H9 (cell line): ENCODE measurements at regions not wholly inside any gene's neighbourhood (a gene's known extent, or its start where the extent isn't known, plus 50 kb on each side); places are given as distances from the start of the nearest gene placed in this dataset.

Experiments used
- DNase-seq: peaks from one replicate; pipeline ENCODE4 v3.0.0-alpha.2; 2017
- H2AFZ ChIP-seq: one replicate; pipeline ENCODE4 v1.6.1; 2013; ENCODE audit warnings: mild to moderate bottlenecking, low read length, control low read depth, moderate library complexity
- H2AK5ac ChIP-seq: 2 replicates; pipeline ENCODE4 v1.6.1; 2013; ENCODE audit warnings: low read length, control low read depth, mixed read lengths; ENCODE audit not compliant: insufficient read length
- H2BK120ac ChIP-seq: one replicate; pipeline ENCODE4 v1.6.1; 2013; ENCODE audit warnings: low read depth, mild to moderate bottlenecking, low read length, control low read depth, inconsistent platforms; ENCODE audit not compliant: poor library complexity, severe bottlenecking
- H2BK12ac ChIP-seq: 2 replicates; pipeline ENCODE4 v1.6.1; 2013; ENCODE audit warnings: low read length, control low read depth, mixed read lengths, low read depth; ENCODE audit not compliant: insufficient read length
- H2BK15ac ChIP-seq: 2 replicates; pipeline ENCODE4 v1.6.1; 2013; ENCODE audit warnings: low read depth, low read length, control low read depth
- H2BK20ac ChIP-seq: one replicate; pipeline ENCODE4 v1.6.1; 2013; ENCODE audit warnings: low read depth, mild to moderate bottlenecking, low read length, control low read depth, inconsistent platforms; ENCODE audit not compliant: poor library complexity, severe bottlenecking
- H2BK5ac ChIP-seq: 2 replicates; pipeline ENCODE4 v1.6.1; 2013; ENCODE audit warnings: low read length, control low read depth, mixed read lengths; ENCODE audit not compliant: insufficient read length
- H3K14ac ChIP-seq: 2 replicates; pipeline ENCODE4 v1.6.1; 2013; ENCODE audit warnings: low read length, control low read depth; ENCODE audit not compliant: insufficient read depth
- H3K18ac ChIP-seq: 2 replicates; pipeline ENCODE4 v1.6.1; 2013; ENCODE audit warnings: low read depth, mild to moderate bottlenecking, mixed read lengths, low read length, control low read depth; ENCODE audit not compliant: insufficient read length
- H3K23ac ChIP-seq: 2 replicates; pipeline ENCODE4 v1.6.1; 2013; ENCODE audit warnings: low read length, control low read depth, mixed read lengths, low read depth; ENCODE audit not compliant: insufficient read length
- H3K23me2 ChIP-seq: 2 replicates; pipeline ENCODE4 v1.6.1; 2013; ENCODE audit warnings: low read depth, mild to moderate bottlenecking, mixed read lengths, low read length, control low read depth; ENCODE audit not compliant: insufficient read length, poor library complexity, severe bottlenecking
- H3K27ac ChIP-seq: 2 replicates; pipeline ENCODE4 v1.5.1; 2013; ENCODE audit warnings: low read length, control low read depth, mixed read lengths, low read depth; ENCODE audit not compliant: insufficient read length
- H3K27me3 ChIP-seq: 2 replicates; pipeline ENCODE4 v1.6.1; 2013; ENCODE audit warnings: low read length, control low read depth, inconsistent platforms; ENCODE audit not compliant: insufficient read depth
- H3K4ac ChIP-seq: 2 replicates; pipeline ENCODE4 v1.6.1; 2013; ENCODE audit warnings: low read depth, mild to moderate bottlenecking, control low read depth, inconsistent platforms, low read length, moderate library complexity
- H3K4me1 ChIP-seq: 2 replicates; pipeline ENCODE4 v1.6.1; 2013; ENCODE audit warnings: low read length, control low read depth, inconsistent platforms; ENCODE audit not compliant: insufficient read depth
- H3K4me2 ChIP-seq: 2 replicates; pipeline ENCODE4 v1.6.1; 2013; ENCODE audit warnings: low read length, control low read depth, mixed read lengths; ENCODE audit not compliant: insufficient read length, insufficient read depth
- H3K56ac ChIP-seq: 2 replicates; pipeline ENCODE4 v1.6.1; 2013; ENCODE audit warnings: low read depth, mild to moderate bottlenecking, mixed read lengths, low read length, control low read depth; ENCODE audit not compliant: insufficient read length
- H3K79me1 ChIP-seq: 2 replicates; pipeline ENCODE4 v1.6.1; 2013; ENCODE audit warnings: low read depth, mild to moderate bottlenecking, moderate library complexity, low read length, control low read depth, inconsistent platforms; ENCODE audit not compliant: insufficient read depth, poor library complexity, severe bottlenecking
- H3K79me2 ChIP-seq: 2 replicates; pipeline ENCODE4 v1.6.1; 2013; ENCODE audit warnings: low read length, control low read depth, inconsistent platforms; ENCODE audit not compliant: insufficient read depth
- H3K9ac ChIP-seq: 2 replicates; pipeline ENCODE4 v1.6.1; 2013; ENCODE audit warnings: low read length, control low read depth, mixed read lengths; ENCODE audit not compliant: insufficient read length; ENCODE audit errors: extremely low read depth
- H3K9me3 ChIP-seq: one replicate; pipeline ENCODE4 v1.6.1; 2013; ENCODE audit warnings: low read depth, low read length, inconsistent platforms; ENCODE audit not compliant: control insufficient read depth
- H3T11ph ChIP-seq: one replicate; pipeline ENCODE4 v1.6.1; 2013; ENCODE audit warnings: mild to moderate bottlenecking, low read length, control low read depth, inconsistent platforms
- H4K20me1 ChIP-seq: one replicate; pipeline ENCODE4 v1.6.1; 2013; ENCODE audit not compliant: control insufficient read depth, insufficient read length, insufficient read depth
- H4K5ac ChIP-seq: 2 replicates; pipeline ENCODE4 v1.6.1; 2013; ENCODE audit warnings: low read depth, mild to moderate bottlenecking, mixed read lengths, low read length, control low read depth; ENCODE audit not compliant: insufficient read length
- H4K8ac ChIP-seq: replicated peaks from 2 replicates; pipeline ENCODE4 v1.6.1; 2013; ENCODE audit warnings: low read length, control low read depth, mixed read lengths, low read depth; ENCODE audit not compliant: insufficient read length
- H4K91ac ChIP-seq: 2 replicates; pipeline ENCODE4 v1.6.1; 2013; ENCODE audit warnings: low read depth, mild to moderate bottlenecking, moderate library complexity, mixed read lengths, low read length, control low read depth; ENCODE audit not compliant: insufficient read length
- H3K27ac Mint-ChIP-seq, 3 experiments: 2 replicates in 2 of 3; 3 replicates in 1 of 3; pipeline ENCODE4 v1.8.0; 2020 to 2021; ENCODE audit warnings: mixed read lengths in 3 of 3, mild to moderate bottlenecking in 1 of 3, moderate library complexity in 1 of 3
- H3K27me3 Mint-ChIP-seq: 2 replicates; pipeline ENCODE4 v1.8.0; 2021; ENCODE audit warnings: low read depth, mild to moderate bottlenecking, moderate library complexity, mixed read lengths
- H3K36me3 Mint-ChIP-seq, 3 experiments: 2 replicates in 2 of 3; 3 replicates in 1 of 3; pipeline ENCODE4 v1.8.0; 2020 to 2021; ENCODE audit warnings: low read depth in 3 of 3, mixed read lengths in 3 of 3; ENCODE audit not compliant: insufficient read depth in 1 of 3
- H3K4me1 Mint-ChIP-seq, 2 experiments: 2 replicates each; pipeline ENCODE4 v1.8.0; 2020; ENCODE audit warnings: mixed read lengths in 2 of 2
- H3K4me3 Mint-ChIP-seq, 2 experiments: 2 replicates in 1 of 2; 3 replicates in 1 of 2; pipeline ENCODE4 v1.8.0; 2020 to 2021; ENCODE audit warnings: mild to moderate bottlenecking in 2 of 2, mixed read lengths in 2 of 2, moderate library complexity in 1 of 2
- H3K9me3 Mint-ChIP-seq, 2 experiments: 2 replicates in 1 of 2; 3 replicates in 1 of 2; pipeline ENCODE4 v1.8.0; 2020; ENCODE audit warnings: mild to moderate bottlenecking in 2 of 2, mixed read lengths in 2 of 2, moderate library complexity in 1 of 2
- WGBS: extraction: QIAGEN DNeasy Blood & Tissue Kit; methylation state at CpG from one replicate; pipeline ENCODE4 v1.1.7; 2013; ENCODE audit warnings: missing lambda C conversion rate, low lambda C conversion rate, mixed read lengths; ENCODE audit not compliant: insufficient read length; ENCODE audit errors: extremely low coverage; 5-methylcytosine and 5-hydroxymethylcytosine counted together
- TF ChIP-seq, protein P1 (sequence below): fragments of 200-600 bp; sonication (generic); conservative IDR thresholded peaks from 3 replicates; pipeline ENCODE4 v1.8.0; 2021; ENCODE audit warnings: antibody characterized with exemption, mild to moderate bottlenecking

DNA sequence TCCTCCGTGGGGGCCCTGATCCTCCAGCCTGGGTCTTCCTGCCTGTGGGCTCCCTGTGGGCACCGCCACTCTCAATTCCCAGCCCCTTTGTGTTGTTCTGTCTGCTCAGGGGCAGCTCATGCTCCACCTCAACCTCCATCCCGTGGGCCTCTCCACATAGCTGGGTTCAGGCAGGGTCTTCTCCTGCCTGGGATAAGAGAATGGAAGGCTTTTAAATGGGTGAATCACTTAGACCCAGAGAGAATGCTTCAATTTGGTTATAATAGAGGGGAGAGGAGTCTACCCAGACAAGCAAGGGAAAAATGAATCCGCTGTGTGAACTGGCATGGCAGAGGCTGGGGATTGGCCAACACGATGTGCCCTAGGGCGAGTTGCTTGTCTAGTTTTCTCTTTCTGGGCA lies 138.4 kb upstream of the MYCN start:
- no peaks in the 10 kb centered on the region for H3K79me1 ChIP-seq
- peaks cover 15 to 16% of the 10 kb centered on the region in 2 experiments for H3K4me1 Mint-ChIP-seq
- no peak overlapping the region for H3K4me3 Mint-ChIP-seq
- no peak overlapping the region for H3K27ac ChIP-seq
- no peaks in the 10 kb centered on the region for H3K79me2 ChIP-seq
- H2BK5ac ChIP-seq: no peak overlapping the region
- no peak overlapping the region for H3K56ac ChIP-seq
- H4K20me1 ChIP-seq: no peaks in the 10 kb centered on the region
- H2BK15ac ChIP-seq: no peak overlapping the region
- H2BK120ac ChIP-seq: no peak overlapping the region
- no peak overlapping the region for H3K27ac Mint-ChIP-seq
- no peak overlapping the region for H2AK5ac ChIP-seq
- H3K4me2 ChIP-seq: no peak overlapping the region
- H3K27me3 ChIP-seq: no peaks in the 10 kb centered on the region
- no peak overlapping the region for H2AFZ ChIP-seq
- H3K23me2 ChIP-seq: no peaks in the 10 kb centered on the region
- no peak overlapping the region for H4K5ac ChIP-seq
- H3K9me3 ChIP-seq: no peaks in the 10 kb centered on the region
- H4K8ac ChIP-seq: no peak overlapping the region
- no peaks in the 10 kb centered on the region for H3K36me3 Mint-ChIP-seq
- no CpG with 5 or more reads among the region's 6 CpGs for WGBS
- no peak overlapping the region for H3K23ac ChIP-seq
- peaks cover 6% of the 10 kb centered on the region for H3K27me3 Mint-ChIP-seq
- DNase-seq: no peak
- no peak overlapping the region for H3K14ac ChIP-seq
- no peak overlapping the region for H4K91ac ChIP-seq
- no peaks in the 10 kb centered on the region for H3K9me3 Mint-ChIP-seq
- no peaks in the 10 kb centered on the region for H3K4me1 ChIP-seq
- no peak overlapping the region for H3K18ac ChIP-seq
- H3T11ph ChIP-seq: no peak overlapping the region
- H3K9ac ChIP-seq: no peak overlapping the region
- no peak overlapping the region for H2BK20ac ChIP-seq
- H3K4ac ChIP-seq: no peak overlapping the region
- no peak overlapping the region for H2BK12ac ChIP-seq
- TF ChIP-seq, protein P1, sequence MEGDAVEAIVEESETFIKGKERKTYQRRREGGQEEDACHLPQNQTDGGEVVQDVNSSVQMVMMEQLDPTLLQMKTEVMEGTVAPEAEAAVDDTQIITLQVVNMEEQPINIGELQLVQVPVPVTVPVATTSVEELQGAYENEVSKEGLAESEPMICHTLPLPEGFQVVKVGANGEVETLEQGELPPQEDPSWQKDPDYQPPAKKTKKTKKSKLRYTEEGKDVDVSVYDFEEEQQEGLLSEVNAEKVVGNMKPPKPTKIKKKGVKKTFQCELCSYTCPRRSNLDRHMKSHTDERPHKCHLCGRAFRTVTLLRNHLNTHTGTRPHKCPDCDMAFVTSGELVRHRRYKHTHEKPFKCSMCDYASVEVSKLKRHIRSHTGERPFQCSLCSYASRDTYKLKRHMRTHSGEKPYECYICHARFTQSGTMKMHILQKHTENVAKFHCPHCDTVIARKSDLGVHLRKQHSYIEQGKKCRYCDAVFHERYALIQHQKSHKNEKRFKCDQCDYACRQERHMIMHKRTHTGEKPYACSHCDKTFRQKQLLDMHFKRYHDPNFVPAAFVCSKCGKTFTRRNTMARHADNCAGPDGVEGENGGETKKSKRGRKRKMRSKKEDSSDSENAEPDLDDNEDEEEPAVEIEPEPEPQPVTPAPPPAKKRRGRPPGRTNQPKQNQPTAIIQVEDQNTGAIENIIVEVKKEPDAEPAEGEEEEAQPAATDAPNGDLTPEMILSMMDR: no peak
